ENCODE measurements at regions not wholly inside any gene's neighbourhood (a gene's known extent, or its start where the extent isn't known, plus 50 kb on each side); places are given as distances from the start of the nearest gene placed in this dataset.

DNA sequence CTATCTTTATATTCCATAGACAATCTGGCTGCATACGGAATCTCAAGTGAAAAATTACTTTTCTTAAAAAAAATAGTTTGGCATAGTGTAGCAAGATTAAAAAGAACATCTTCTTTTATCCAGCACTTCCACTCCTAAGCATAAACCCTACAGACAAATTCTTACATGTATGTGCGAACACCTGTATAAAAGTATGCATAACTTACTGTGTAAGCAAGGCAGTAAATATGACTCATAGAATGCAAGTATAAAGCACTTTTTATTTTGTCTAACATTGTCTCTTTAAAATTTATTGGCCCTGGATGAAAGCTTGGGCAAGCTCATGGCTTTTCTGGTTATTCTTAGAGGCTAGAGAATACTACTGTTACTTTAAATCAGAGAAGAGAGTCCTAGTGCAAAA is 86.4 kb downstream of the MSX2 start:
- no peak for DNase-seq
- TF ChIP-seq POLR2A (IDR thresholded peaks at IDR 0.05) (no peak), POLR2AphosphoS5 (IDR thresholded peaks at IDR 0.05) (no peak)
- TF ChIP-seq, protein P1, sequence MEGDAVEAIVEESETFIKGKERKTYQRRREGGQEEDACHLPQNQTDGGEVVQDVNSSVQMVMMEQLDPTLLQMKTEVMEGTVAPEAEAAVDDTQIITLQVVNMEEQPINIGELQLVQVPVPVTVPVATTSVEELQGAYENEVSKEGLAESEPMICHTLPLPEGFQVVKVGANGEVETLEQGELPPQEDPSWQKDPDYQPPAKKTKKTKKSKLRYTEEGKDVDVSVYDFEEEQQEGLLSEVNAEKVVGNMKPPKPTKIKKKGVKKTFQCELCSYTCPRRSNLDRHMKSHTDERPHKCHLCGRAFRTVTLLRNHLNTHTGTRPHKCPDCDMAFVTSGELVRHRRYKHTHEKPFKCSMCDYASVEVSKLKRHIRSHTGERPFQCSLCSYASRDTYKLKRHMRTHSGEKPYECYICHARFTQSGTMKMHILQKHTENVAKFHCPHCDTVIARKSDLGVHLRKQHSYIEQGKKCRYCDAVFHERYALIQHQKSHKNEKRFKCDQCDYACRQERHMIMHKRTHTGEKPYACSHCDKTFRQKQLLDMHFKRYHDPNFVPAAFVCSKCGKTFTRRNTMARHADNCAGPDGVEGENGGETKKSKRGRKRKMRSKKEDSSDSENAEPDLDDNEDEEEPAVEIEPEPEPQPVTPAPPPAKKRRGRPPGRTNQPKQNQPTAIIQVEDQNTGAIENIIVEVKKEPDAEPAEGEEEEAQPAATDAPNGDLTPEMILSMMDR (IDR thresholded peaks at IDR 0.05 in 8 of 11, conservative IDR thresholded peaks at IDR 0.05 in 3 of 11): no peak
- Histone ChIP-seq H3K4me3 (no peak overlapping the region), H3K27ac (no peak overlapping the region), H3K27me3 (replicated peaks in 1 of 7) (no peaks in the 10 kb centered on the region), H3K9me3 (peaks cover 0 to 12% (median 5%) of the 10 kb centered on the region in 8 donors), H3K4me1 (no peaks in the 10 kb centered on the region), H3K36me3 (no peaks in the 10 kb centered on the region)
- intact Hi-C loops (cut with DNase I; ENCODE audit: low total_unique reads): no loop called here
- 69 to 96% (median 93%) methylated on average over 2 of the region's 2 CpGs for WGBS, 5 donors

DNA sequence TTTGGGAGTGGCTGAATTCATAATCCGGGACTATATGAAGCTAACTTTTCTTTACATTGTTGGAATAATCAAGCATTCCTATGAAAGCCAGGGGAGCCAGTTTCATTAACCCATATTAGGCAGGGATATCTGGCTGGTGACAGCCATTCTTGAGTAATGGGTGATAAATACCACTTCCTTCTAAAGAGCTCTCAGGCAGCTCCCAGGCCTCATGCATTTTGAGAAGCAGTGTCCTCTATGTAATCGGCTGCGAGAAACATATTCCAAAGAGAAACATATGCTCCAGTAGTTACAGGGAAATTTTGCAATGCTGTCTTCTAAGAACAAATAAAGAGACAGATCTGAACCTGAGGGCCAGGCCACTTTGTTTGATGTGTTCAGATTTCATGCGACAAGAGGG is 83.1 kb downstream of the MSX2 start:
- 71 to 84% (median 74%) methylated on average over 4 of the region's 4 CpGs for WGBS, 5 donors
- no peak overlapping the region for H3K27ac ChIP-seq
- intact Hi-C loops (cut with DNase I; ENCODE audit: low total_unique reads): no loop called here
- H3K4me1 ChIP-seq: no peaks in the 10 kb centered on the region
- no peak overlapping the region for H3K4me3 ChIP-seq
- H3K36me3 ChIP-seq: no peaks in the 10 kb centered on the region
- no peaks in the 10 kb centered on the region for H3K27me3 ChIP-seq (replicated peaks in 1 of 7)
- no peak for TF ChIP-seq POLR2A (IDR thresholded peaks at IDR 0.05)
- TF ChIP-seq, protein P1 (IDR thresholded peaks at IDR 0.05 in 8 of 11, conservative IDR thresholded peaks at IDR 0.05 in 3 of 11): no peak
- TF ChIP-seq POLR2AphosphoS5 (IDR thresholded peaks at IDR 0.05): no peak
- DNase-seq: no peak
- H3K9me3 ChIP-seq: peaks cover 0 to 12% (median 3%) of the 10 kb centered on the region in 8 donors

DNA sequence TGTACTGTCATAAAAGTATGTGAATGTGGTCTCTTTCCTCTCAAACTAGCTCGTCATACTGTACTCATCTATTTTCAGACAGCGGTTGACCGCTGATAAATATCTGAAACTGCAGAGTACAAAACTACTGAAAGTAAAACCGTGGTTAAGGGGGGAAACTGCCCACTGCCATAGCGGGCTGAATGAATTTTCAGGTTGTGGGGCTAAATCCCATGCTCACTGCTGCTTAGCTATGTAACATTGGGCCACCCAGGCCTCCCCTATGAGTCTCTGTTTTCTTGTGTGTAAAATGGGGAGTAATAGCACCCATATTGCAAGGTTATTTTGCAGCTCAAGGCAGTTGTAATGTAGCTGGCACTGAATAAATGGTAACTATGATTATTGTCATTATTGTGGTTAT is 82.3 kb downstream of the MSX2 start:
- no peak for TF ChIP-seq POLR2AphosphoS5 (IDR thresholded peaks at IDR 0.05)
- TF ChIP-seq POLR2A (IDR thresholded peaks at IDR 0.05): no peak
- TF ChIP-seq, protein P1 (IDR thresholded peaks at IDR 0.05 in 8 of 11, conservative IDR thresholded peaks at IDR 0.05 in 3 of 11): no peak
- WGBS, 5 donors: 64 to 91% (median 77%) methylated on average over 5 of the region's 5 CpGs
- intact Hi-C loops (cut with DNase I; ENCODE audit: low total_unique reads): no loop called here
- Histone ChIP-seq H3K9me3 (peaks cover 0 to 12% (median 3%) of the 10 kb centered on the region in 8 donors), H3K4me1 (no peaks in the 10 kb centered on the region), H3K27me3 (replicated peaks in 1 of 7) (no peaks in the 10 kb centered on the region), H3K4me3 (no peak overlapping the region), H3K36me3 (no peaks in the 10 kb centered on the region), H3K27ac (no peak overlapping the region)
- no peak for DNase-seq

DNA sequence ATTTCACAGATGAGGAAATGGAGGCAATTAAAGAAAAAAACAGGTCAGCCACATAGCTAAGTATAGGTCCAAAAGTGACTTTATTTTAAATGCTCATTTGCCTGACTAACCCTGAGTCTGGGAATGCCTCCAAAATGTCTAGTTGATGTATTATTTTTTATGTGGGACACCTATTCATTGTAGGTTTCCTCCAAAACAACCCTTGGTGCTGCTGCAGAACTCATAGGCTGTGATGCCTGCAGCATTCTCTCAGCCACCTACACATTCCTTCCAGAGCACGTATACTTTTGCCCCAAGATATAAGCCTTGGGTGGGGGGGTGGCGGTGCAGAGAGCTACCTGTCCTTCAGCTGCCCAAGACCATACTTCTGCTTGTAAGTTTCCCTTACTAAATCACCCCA is 77.4 kb downstream of the MSX2 start:
- Histone ChIP-seq H3K27ac (no peak overlapping the region), H3K36me3 (no peaks in the 10 kb centered on the region), H3K4me3 (no peak overlapping the region), H3K4me1 (no peaks in the 10 kb centered on the region), H3K9me3 (peaks cover 0 to 20% (median 10%) of the 10 kb centered on the region in 8 donors), H3K27me3 (replicated peaks in 1 of 7) (peaks cover 0 to 22% (median 0%) of the 10 kb centered on the region in 7 donors)
- TF ChIP-seq POLR2A (IDR thresholded peaks at IDR 0.05): no peak
- TF ChIP-seq POLR2AphosphoS5 (IDR thresholded peaks at IDR 0.05): no peak
- TF ChIP-seq, protein P1 (IDR thresholded peaks at IDR 0.05 in 8 of 11, conservative IDR thresholded peaks at IDR 0.05 in 3 of 11): no peak
- 83 to 94% (median 89%) methylated on average over 2 of the region's 2 CpGs for WGBS, 5 donors
- intact Hi-C loops (cut with DNase I; ENCODE audit: low total_unique reads): no loop called here
- no peak for DNase-seq

All from spleen (tissue), 11 donors.